Peyer's patch (tissue), 4 donors: ENCODE measurements at regions not wholly inside any gene's neighbourhood (a gene's known extent, or its start where the extent isn't known, plus 50 kb on each side); places are given as distances from the start of the nearest gene placed in this dataset.
"Not testable (repeated sequence)": the region's sequence is repeated elsewhere in the genome, so short reads cannot be mapped to it uniquely, and the experiment has no call there.

Source experiments
- DNase-seq, 3 donors: peaks; one replicate each; pipeline ENCODE4 v3.0.0-alpha.2; 2017 to 2019
- H3K27ac ChIP-seq, 4 donors: fragments of 200-600 bp; sonication (generic); one replicate each; pipeline ENCODE4 v1.5.1; 2016 to 2019
- H3K27me3 ChIP-seq, 2 donors: fragments of 200-600 bp; sonication (generic); one replicate each; pipeline ENCODE4 v1.5.1; 2019
- H3K36me3 ChIP-seq, 3 donors: fragments of 200-600 bp; sonication (generic); one replicate each; pipeline ENCODE4 v1.5.1; 2016 to 2019
- H3K4me1 ChIP-seq, 4 donors: fragments of 200-600 bp; sonication (generic); one replicate each; pipeline ENCODE4 v1.5.1; 2016 to 2019
- H3K4me3 ChIP-seq, 4 donors: fragments of 200-600 bp; sonication (generic); 1 replicate in 3 of 4; 2 replicates in 1 of 4; pipeline ENCODE4 v1.5.1; 2016 to 2019; ENCODE audit warnings: mild to moderate bottlenecking in 1 of 4
- H3K9me3 ChIP-seq, 4 donors: fragments of 200-600 bp; sonication (generic); one replicate each; pipeline ENCODE4 v1.5.1; 2016 to 2019; ENCODE audit warnings: mild to moderate bottlenecking in 1 of 4
- POLR2A ChIP-seq, 2 donors: fragments of 450-650 bp; IDR thresholded peaks; one replicate each; pipeline ENCODE4 v1.5.1; 2017; ENCODE audit warnings: antibody characterized with exemption in 2 of 2, mild to moderate bottlenecking in 2 of 2, moderate library complexity in 2 of 2
- TF ChIP-seq, protein P1 (sequence below), 6 experiments: fragments of 450-650 bp in 4 of 6; fragments of 200-600 bp in 2 of 6; sonication (generic) in 1 of 6; IDR thresholded peaks; one replicate each; pipeline ENCODE4 v1.5.1; 2017 to 2019; ENCODE audit warnings: antibody characterized with exemption in 6 of 6, mild to moderate bottlenecking in 3 of 6, moderate library complexity in 1 of 6

DNA sequence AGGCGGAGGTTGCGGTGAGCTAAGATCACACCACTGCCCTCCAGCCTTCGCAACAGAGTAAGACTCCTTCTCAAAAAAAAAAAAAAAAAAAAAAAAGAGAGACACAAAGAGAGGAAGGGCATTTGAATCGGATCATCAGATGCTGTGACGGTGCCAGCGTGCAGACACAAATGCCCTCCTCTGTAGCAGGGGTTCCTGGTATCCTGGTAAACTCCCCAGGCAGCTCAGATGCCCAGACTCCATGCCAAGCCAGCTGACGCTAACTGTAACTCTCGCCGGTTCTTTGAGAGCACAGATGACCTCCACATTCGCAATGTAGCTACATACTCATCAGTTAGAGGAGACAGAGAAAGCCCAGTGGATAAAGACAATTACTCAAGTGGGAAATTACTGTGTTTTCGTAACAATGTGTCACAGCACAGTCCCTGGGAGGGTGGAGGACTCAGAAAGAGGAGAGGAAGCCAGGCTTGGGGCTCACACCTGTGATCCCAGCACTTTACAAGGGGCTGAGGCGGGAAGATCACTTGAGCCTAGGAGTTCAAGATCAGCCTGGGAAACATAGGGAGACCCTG lies 153.1 kb downstream of the BRD1 start:
- DNase-seq, result no peak
- Histone ChIP-seq H3K27ac (no peak overlapping the region), H3K4me1 (peaks cover 0 to 14% (median 4%) of the 10 kb centered on the region in 4 donors), H3K9me3 (peaks cover 0 to 3% (median 0%) of the 10 kb centered on the region in 4 donors), H3K36me3 (no peaks in the 10 kb centered on the region), H3K4me3 (no peak overlapping the region), H3K27me3 (peaks cover 0 to 5% of the 10 kb centered on the region in 2 donors)
- TF ChIP-seq POLR2A (IDR thresholded peaks at IDR 0.05), result no peak
- TF ChIP-seq, protein P1, sequence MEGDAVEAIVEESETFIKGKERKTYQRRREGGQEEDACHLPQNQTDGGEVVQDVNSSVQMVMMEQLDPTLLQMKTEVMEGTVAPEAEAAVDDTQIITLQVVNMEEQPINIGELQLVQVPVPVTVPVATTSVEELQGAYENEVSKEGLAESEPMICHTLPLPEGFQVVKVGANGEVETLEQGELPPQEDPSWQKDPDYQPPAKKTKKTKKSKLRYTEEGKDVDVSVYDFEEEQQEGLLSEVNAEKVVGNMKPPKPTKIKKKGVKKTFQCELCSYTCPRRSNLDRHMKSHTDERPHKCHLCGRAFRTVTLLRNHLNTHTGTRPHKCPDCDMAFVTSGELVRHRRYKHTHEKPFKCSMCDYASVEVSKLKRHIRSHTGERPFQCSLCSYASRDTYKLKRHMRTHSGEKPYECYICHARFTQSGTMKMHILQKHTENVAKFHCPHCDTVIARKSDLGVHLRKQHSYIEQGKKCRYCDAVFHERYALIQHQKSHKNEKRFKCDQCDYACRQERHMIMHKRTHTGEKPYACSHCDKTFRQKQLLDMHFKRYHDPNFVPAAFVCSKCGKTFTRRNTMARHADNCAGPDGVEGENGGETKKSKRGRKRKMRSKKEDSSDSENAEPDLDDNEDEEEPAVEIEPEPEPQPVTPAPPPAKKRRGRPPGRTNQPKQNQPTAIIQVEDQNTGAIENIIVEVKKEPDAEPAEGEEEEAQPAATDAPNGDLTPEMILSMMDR (IDR thresholded peaks at IDR 0.05), result no peak

DNA sequence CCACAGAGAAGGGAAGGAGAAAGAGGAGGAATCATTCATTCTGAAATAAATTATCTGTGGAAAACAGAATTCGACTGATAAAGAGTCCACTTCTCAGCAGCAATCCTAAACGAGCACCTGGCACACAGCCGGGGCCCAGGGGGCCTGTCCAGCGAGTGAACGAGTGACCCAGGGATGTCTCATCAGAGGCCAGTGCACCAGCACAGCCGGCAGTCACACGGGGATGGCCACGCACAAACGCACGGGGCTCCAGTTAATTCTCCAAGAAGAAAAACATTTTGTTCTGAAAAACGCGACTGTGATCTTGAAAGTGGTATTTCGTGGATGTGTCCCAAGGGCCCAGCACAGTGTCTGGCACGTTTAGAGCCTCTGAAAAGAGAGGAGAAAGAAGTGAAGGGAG lies 154.6 kb downstream of the BRD1 start:
- no peaks in the 10 kb centered on the region for H3K36me3 ChIP-seq
- H3K27ac ChIP-seq, result no peak overlapping the region
- DNase-seq, result peak in 1 of 3 donors; percentile 32
- peaks cover 0 to 5% of the 10 kb centered on the region in 2 donors for H3K27me3 ChIP-seq
- TF ChIP-seq, protein P1 (IDR thresholded peaks at IDR 0.05), result no peak
- no peak for TF ChIP-seq POLR2A (IDR thresholded peaks at IDR 0.05)
- H3K9me3 ChIP-seq, result peaks cover 0 to 9% (median 0%) of the 10 kb centered on the region in 4 donors
- H3K4me3 ChIP-seq, result no peak overlapping the region
- H3K4me1 ChIP-seq, result peaks cover 0 to 14% (median 4%) of the 10 kb centered on the region in 4 donors

DNA sequence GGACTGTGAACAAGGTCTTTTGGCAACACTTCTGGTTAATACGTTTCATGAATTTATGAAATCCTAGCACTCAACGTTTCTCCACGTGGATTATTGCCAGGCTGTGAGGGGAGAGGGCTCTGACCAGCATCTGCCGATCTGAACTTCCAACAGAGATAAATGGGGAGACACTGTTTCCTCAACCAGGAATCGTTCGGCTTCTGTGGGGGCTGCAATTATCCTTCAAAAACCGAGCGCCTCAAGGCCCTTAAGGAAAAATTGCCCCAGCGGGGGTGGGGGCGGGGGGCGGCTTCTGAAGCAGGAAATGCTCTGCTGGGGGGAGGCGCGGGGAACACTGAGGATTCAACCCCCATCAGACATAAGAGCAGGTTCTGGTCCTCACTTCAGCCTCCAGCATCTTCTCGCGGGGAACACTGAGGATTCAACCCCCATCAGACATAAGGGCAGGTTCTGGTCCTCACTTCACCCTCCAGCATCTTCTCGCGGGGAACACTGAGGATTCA lies 155.6 kb downstream of the BRD1 start:
- Histone ChIP-seq H3K27ac (no peak overlapping the region), H3K4me1 (peaks cover 0 to 14% (median 4%) of the 10 kb centered on the region in 4 donors), H3K9me3 (peaks cover 0 to 9% (median 0%) of the 10 kb centered on the region in 4 donors), H3K27me3 (peaks cover 0 to 5% of the 10 kb centered on the region in 2 donors), H3K36me3 (no peaks in the 10 kb centered on the region), H3K4me3 (no peak overlapping the region)
- TF ChIP-seq, protein P1 (IDR thresholded peaks at IDR 0.05), result no peak
- TF ChIP-seq POLR2A (IDR thresholded peaks at IDR 0.05), result no peak
- peak in 1 of 3 donors; percentile 33 for DNase-seq

DNA sequence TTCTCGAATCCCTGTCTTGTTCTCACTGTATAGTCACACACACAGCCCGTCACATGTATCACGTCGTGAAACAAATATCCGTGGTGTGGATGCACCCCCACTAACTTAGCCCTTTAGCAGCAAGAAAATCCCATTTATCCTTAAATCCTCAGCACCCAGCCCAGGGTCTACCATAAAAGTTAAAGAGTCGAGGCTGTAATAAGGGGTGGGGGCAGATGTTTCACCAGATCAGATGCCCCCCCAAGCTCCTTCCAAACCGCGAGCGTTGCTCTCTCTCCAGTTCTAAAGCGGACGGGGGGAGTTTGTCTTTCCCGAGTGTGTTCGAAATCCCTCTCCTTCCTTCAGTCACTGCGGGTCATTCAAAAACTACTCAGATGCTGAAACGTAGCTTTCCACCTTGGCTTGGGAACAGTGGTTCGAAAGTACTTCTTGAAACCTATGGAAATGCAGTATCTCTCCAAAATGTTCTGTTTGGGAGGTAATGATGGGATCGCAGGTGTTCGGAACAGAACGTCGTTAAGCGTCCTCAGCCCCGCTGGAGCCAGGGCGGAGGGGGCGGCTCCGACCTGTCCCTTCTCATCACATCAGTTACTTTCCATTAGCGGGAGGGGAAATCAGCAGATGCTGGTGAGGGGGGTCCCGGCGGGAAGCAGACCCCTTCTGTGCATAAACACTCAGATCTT lies 156.2 kb downstream of the BRD1 start:
- Histone ChIP-seq H3K4me3 (peak overlapping the region in 2 of 4 donors; percentile 50 to 61), H3K27me3 (peaks cover 0 to 5% of the 10 kb centered on the region in 2 donors)
- DNase-seq, result peak in 1 of 3 donors; percentile 30

DNA sequence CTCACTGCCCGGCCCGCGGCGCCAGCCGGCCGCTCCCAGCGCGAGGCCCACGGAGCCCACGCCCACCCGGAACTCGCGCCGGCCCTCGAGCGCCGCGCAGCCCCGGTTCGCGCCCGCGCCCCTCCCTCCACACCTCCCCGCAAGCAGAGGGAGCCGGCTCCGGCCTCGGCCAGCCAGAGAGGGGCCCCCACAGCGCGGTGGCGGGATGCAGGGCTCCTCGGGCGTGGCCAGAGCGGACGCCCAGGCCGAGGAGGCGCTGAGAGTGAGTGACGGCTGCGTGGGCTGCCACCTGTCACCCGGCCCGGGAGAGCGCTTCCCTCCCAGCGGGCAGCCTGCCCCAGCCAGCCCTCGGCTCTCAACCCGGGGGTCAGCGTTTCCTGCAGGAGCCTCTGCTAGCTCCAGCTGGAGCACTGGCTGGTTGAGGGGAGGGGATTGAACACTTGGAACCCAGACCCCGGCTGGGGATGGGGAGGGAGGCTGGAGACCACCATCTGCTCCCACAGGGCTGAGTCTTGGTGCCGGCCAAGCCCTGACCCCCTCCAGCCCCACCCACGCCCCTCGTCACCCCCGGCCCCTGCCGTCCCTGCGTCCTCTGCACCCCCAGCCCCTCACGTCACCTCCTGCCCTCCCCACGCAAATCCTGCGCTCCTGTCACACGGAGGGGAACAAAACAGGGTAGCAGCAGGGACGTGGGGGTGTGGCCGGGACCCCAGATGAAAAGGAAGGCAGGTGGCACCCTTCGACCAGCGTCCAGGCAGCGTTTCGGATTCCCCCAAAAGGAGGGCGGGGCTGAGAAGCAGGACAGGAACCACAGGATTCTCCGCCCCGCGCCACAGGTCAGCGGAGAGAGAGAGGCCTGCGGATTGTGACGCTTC lies 157.0 kb downstream of the BRD1 start:
- Histone ChIP-seq H3K36me3 (no peaks in the 10 kb centered on the region), H3K27me3 (peaks cover 0 to 5% of the 10 kb centered on the region in 2 donors)
- peak in 2 of 3 donors; percentile 46 to 51 for DNase-seq

More for the DNA sequence above, 156.2 kb downstream of the BRD1 start:
- no peak for TF ChIP-seq POLR2A (IDR thresholded peaks at IDR 0.05)
- TF ChIP-seq, protein P1 (IDR thresholded peaks at IDR 0.05), result no peak
- no peak overlapping the region for H3K27ac ChIP-seq
- H3K4me1 ChIP-seq, result peaks cover 0 to 14% (median 4%) of the 10 kb centered on the region in 4 donors
- peaks cover 0 to 9% (median 0%) of the 10 kb centered on the region in 4 donors for H3K9me3 ChIP-seq
- H3K36me3 ChIP-seq, result no peaks in the 10 kb centered on the region

DNA sequence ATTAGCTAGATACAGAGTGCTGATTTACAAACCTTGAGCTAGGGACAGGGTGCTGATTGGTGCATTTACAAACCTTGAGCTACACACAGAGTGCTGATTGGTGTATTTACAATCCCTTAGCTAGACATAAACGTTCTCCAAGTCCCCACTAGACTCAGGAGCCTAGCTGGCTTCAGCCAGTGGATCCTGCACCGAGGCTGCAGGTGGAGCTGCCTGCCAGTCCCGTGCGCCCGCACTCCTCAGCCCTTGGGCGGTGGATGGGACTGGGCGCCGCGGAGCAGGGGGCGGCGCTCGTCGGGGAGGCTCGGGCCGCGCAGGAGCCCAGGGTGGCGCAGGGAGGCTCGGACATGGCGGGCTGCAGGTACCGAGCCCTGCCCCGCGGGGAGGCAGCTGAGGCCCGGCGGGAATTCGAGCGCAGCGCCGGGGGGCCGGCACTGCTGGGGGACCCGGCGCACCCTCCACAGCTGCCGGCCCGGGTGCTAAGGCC lies 157.7 kb downstream of the BRD1 start:
- DNase-seq, result peak in 2 of 3 donors; percentile 42 to 49
- H3K36me3 ChIP-seq, H3K9me3 ChIP-seq, H3K27me3 ChIP-seq, H3K27ac ChIP-seq: not testable (repeated sequence)
- peaks cover 0 to 14% (median 4%) of the 10 kb centered on the region in 4 donors for H3K4me1 ChIP-seq
- H3K4me3 ChIP-seq, result peak overlapping the region; percentile 11 to 61 (median 46)

More for the DNA sequence above, 157.0 kb downstream of the BRD1 start:
- Histone ChIP-seq H3K4me3 (peak overlapping the region; percentile 11 to 61 (median 46)), H3K27ac (no peak overlapping the region), H3K9me3 (peaks cover 0 to 9% (median 0%) of the 10 kb centered on the region in 4 donors), H3K4me1 (peaks cover 0 to 14% (median 4%) of the 10 kb centered on the region in 4 donors)
- TF ChIP-seq POLR2A (IDR thresholded peaks at IDR 0.05), result no peak
- TF ChIP-seq, protein P1 (IDR thresholded peaks at IDR 0.05), result no peak

DNA sequence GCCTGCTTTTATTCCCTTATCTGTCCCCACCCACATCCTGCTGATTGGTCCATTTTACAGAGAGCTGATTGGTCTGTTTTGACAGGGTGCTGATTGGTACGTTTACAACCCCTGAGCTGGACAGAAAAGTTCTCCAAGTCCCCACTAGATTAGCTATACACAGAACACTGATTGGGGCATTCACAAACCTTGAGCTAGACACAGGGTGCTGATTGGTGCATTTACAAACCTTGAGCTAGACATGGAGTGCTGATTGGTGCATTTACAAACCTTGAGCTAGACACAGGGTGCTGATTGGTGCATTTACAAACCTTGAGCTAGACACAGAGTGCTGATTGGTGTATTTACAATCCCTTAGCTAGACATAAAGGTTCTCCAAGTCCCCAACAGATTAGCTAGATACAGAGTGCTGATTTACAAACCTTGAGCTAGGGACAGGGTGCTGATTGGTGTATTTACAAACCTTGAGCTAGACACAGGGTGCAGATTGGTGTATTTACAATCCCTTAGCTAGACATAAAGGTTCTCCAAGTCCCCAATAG lies 158.2 kb downstream of the BRD1 start:
- DNase-seq, H3K36me3 ChIP-seq, H3K27me3 ChIP-seq, H3K27ac ChIP-seq, H3K9me3 ChIP-seq, H3K4me3 ChIP-seq: not testable (repeated sequence)
- peaks cover 0 to 14% (median 4%) of the 10 kb centered on the region in 4 donors for H3K4me1 ChIP-seq
